ENCODE measurements at regions not wholly inside any gene's neighbourhood (a gene's known extent, or its start where the extent isn't known, plus 50 kb on each side); places are given as distances from the start of the nearest gene placed in this dataset.

GRCh38 chr4:11715753-11716521 is 287.2 kb upstream of the HS3ST1 start:
- TF ChIP-seq CTCF (IDR thresholded peaks at IDR 0.05; ENCODE audit: insufficient read depth, low read length, severe bottlenecking), result no peak
- Histone ChIP-seq H3K36me3 (ENCODE audit: control insufficient read depth, insufficient read depth, low read length) (no peaks in the 10 kb centered on the region), H3K27me3 (ENCODE audit: control insufficient read depth, insufficient read depth, low read length) (no peaks in the 10 kb centered on the region), H3K4me3 (ENCODE audit: low read depth, low read length) (no peak overlapping the region)
- DNase-seq (ENCODE audit: low read depth), result no peak
- FAIRE-seq, result no peak

GRCh38 chr4:11710453-11711093 is 281.9 kb upstream of the HS3ST1 start:
- FAIRE-seq, result no peak
- Histone ChIP-seq H3K4me3 (ENCODE audit: low read depth, low read length) (no peak overlapping the region), H3K36me3 (ENCODE audit: control insufficient read depth, insufficient read depth, low read length) (no peaks in the 10 kb centered on the region), H3K27me3 (ENCODE audit: control insufficient read depth, insufficient read depth, low read length) (no peaks in the 10 kb centered on the region)
- no peak for TF ChIP-seq CTCF (IDR thresholded peaks at IDR 0.05; ENCODE audit: insufficient read depth, low read length, severe bottlenecking)
- DNase-seq (ENCODE audit: low read depth), result no peak

- DNase-seq (ENCODE audit: low read depth) (peak; percentile 66), FAIRE-seq (no peak)
- H3K36me3 ChIP-seq (ENCODE audit: control insufficient read depth, insufficient read depth, low read length), result no peaks in the 10 kb centered on the region
- no peak overlapping the region for H3K4me3 ChIP-seq (ENCODE audit: low read depth, low read length)
- no peaks in the 10 kb centered on the region for H3K27me3 ChIP-seq (ENCODE audit: control insufficient read depth, insufficient read depth, low read length)
- TF ChIP-seq CTCF (IDR thresholded peaks at IDR 0.05; ENCODE audit: insufficient read depth, low read length, severe bottlenecking), result no peak
These were observed 275.6 kb upstream of the HS3ST1 start for GRCh38 chr4:11704186-11704830.

GRCh38 chr4:11702886-11703557 is 274.3 kb upstream of the HS3ST1 start:
- Histone ChIP-seq H3K27me3 (ENCODE audit: control insufficient read depth, insufficient read depth, low read length) (no peaks in the 10 kb centered on the region), H3K4me3 (ENCODE audit: low read depth, low read length) (no peak overlapping the region), H3K36me3 (ENCODE audit: control insufficient read depth, insufficient read depth, low read length) (no peaks in the 10 kb centered on the region)
- no peak for TF ChIP-seq CTCF (IDR thresholded peaks at IDR 0.05; ENCODE audit: insufficient read depth, low read length, severe bottlenecking)
- DNase-seq (ENCODE audit: low read depth) (peak; percentile 73), FAIRE-seq (no peak)

- no peak for FAIRE-seq
These were observed 273.5 kb upstream of the HS3ST1 start for GRCh38 chr4:11701966-11702725.

More at GRCh38 chr4:11701966-11702725, 273.5 kb upstream of the HS3ST1 start:
- H3K27me3 ChIP-seq (ENCODE audit: control insufficient read depth, insufficient read depth, low read length), result no peaks in the 10 kb centered on the region
- no peak overlapping the region for H3K4me3 ChIP-seq (ENCODE audit: low read depth, low read length)
- DNase-seq (ENCODE audit: low read depth), result no peak
- H3K36me3 ChIP-seq (ENCODE audit: control insufficient read depth, insufficient read depth, low read length), result no peaks in the 10 kb centered on the region
- TF ChIP-seq CTCF (IDR thresholded peaks at IDR 0.05; ENCODE audit: insufficient read depth, low read length, severe bottlenecking), result no peak

Measured in bronchial epithelial cell (primary cell).